ENCODE measurements at regions not wholly inside any gene's neighbourhood (a gene's known extent, or its start where the extent isn't known, plus 50 kb on each side); places are given as distances from the start of the nearest gene placed in this dataset.

DNA sequence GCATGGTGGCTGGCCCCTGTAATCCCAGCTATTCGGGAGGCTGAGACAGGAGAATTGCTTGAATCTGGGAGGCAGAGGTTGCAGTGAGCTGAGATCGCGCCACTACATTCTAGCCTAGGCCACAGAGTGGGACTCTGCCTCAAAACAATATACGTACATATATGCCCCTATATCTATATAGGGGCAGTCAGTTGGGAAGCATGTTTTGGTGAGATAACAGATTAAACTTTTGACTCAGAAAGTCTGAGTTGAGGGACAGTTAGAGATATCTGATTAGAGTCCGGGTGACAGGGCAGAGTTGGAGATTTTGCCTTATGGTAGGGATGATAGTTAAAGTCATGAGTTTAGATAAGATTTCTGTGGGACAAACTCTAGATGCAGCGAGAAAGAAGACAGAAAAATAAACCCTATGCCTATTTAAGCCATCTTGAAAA is 71.8 kb upstream of the ALDH1A1 start:
- DNase-seq (ENCODE audit: low spot score) (no peak), ATAC-seq (no peak)
- TF ChIP-seq POLR2AphosphoS5 (IDR thresholded peaks at IDR 0.05; ENCODE audit: low read depth) = no peak
- TF ChIP-seq NANOG (IDR thresholded peaks at IDR 0.05; ENCODE audit: borderline replicate concordance) = no peak
- TF ChIP-seq EZH2 (IDR thresholded peaks at IDR 0.05; ENCODE audit: low read depth, unreplicated experiment) = no peak
- TF ChIP-seq CTCF (conservative IDR thresholded peaks at IDR 0.05; ENCODE audit: low read depth in 2 of 2) = no peak
- no peak for TF ChIP-seq ETS1 (IDR thresholded peaks at IDR 0.05)
- TF ChIP-seq ZNF331 (CRISPR knock-in tag; IDR thresholded peaks at IDR 0.05; ENCODE audit: low read depth) = no peak
- no peak for TF ChIP-seq EZH2phosphoT487 (IDR thresholded peaks at IDR 0.05; ENCODE audit: unreplicated experiment)
- no peak overlapping the region for H3K4me2 ChIP-seq
- Mint-ChIP-seq H3K27me3 (ENCODE audit: insufficient read depth, low read depth, poor library complexity) (no peaks in the 10 kb centered on the region), H3K4me3 (no peak overlapping the region), H3K9me3 (no peaks in the 10 kb centered on the region), H3K4me1 (no peaks in the 10 kb centered on the region), H3K36me3 (ENCODE audit: low read depth) (no peaks in the 10 kb centered on the region), H3K27ac (no peak overlapping the region)
- no peaks in the 10 kb centered on the region for H3K4me1 ChIP-seq (ENCODE audit: insufficient read depth)
- no peak overlapping the region for H3K4me3 ChIP-seq
- no peak overlapping the region for H3K27ac ChIP-seq (ENCODE audit: low read depth)
- no peaks in the 10 kb centered on the region for H4K20me1 ChIP-seq (replicated peaks; ENCODE audit: insufficient read depth)
- no peak overlapping the region for H2AFZ ChIP-seq
- H3K79me2 ChIP-seq (replicated peaks; ENCODE audit: insufficient read depth) = no peaks in the 10 kb centered on the region
- H3F3A ChIP-seq (replicated peaks; ENCODE audit: low read depth) = no peaks in the 10 kb centered on the region
- H3K9me2 ChIP-seq (ENCODE audit: insufficient read depth) = no peaks in the 10 kb centered on the region
- H3K36me3 ChIP-seq (ENCODE audit: insufficient read depth) = no peaks in the 10 kb centered on the region
- no peaks in the 10 kb centered on the region for H3K27me3 ChIP-seq (ENCODE audit: insufficient read depth)

GRCh38 chr9:73023025-73023541 is 70.2 kb upstream of the ALDH1A1 start:
- no peaks in the 10 kb centered on the region for H3K9me2 ChIP-seq (ENCODE audit: insufficient read depth)
- Mint-ChIP-seq H3K36me3 (ENCODE audit: low read depth) (no peaks in the 10 kb centered on the region), H3K27me3 (ENCODE audit: insufficient read depth, low read depth, poor library complexity) (no peaks in the 10 kb centered on the region), H3K9me3 (peaks cover under 1% of the 10 kb centered on the region; the same call in 1 of the 3 replicates), H3K4me1 (no peaks in the 10 kb centered on the region), H3K4me3 (no peak overlapping the region), H3K27ac (no peak overlapping the region)
- DNase-seq (ENCODE audit: low spot score) = peak; percentile 84
- H3K4me2 ChIP-seq = no peak overlapping the region
- no peak overlapping the region for H3K4me3 ChIP-seq
- H2AFZ ChIP-seq = no peak overlapping the region
- H3F3A ChIP-seq (replicated peaks; ENCODE audit: low read depth) = no peaks in the 10 kb centered on the region
- no peaks in the 10 kb centered on the region for H3K27me3 ChIP-seq (ENCODE audit: insufficient read depth)
- no peaks in the 10 kb centered on the region for H3K36me3 ChIP-seq (ENCODE audit: insufficient read depth)
- no peaks in the 10 kb centered on the region for H3K4me1 ChIP-seq (ENCODE audit: insufficient read depth)
- no peaks in the 10 kb centered on the region for H3K79me2 ChIP-seq (replicated peaks; ENCODE audit: insufficient read depth)
- no peak for TF ChIP-seq ZNF114 (CRISPR knock-in tag; IDR thresholded peaks at IDR 0.05)
- no peak for TF ChIP-seq EZH2 (IDR thresholded peaks at IDR 0.05; ENCODE audit: low read depth, unreplicated experiment)
- TF ChIP-seq ETS1 (IDR thresholded peaks at IDR 0.05) = no peak
- TF ChIP-seq CTCF (conservative IDR thresholded peaks at IDR 0.05; ENCODE audit: low read depth in 2 of 2) = peak; percentile 93 to 94
- no peak for TF ChIP-seq JUNB (IDR thresholded peaks at IDR 0.05; ENCODE audit: unreplicated experiment)
- no peak for TF ChIP-seq STAT1 (IDR thresholded peaks at IDR 0.05; ENCODE audit: unreplicated experiment)
- TF ChIP-seq, protein P1, sequence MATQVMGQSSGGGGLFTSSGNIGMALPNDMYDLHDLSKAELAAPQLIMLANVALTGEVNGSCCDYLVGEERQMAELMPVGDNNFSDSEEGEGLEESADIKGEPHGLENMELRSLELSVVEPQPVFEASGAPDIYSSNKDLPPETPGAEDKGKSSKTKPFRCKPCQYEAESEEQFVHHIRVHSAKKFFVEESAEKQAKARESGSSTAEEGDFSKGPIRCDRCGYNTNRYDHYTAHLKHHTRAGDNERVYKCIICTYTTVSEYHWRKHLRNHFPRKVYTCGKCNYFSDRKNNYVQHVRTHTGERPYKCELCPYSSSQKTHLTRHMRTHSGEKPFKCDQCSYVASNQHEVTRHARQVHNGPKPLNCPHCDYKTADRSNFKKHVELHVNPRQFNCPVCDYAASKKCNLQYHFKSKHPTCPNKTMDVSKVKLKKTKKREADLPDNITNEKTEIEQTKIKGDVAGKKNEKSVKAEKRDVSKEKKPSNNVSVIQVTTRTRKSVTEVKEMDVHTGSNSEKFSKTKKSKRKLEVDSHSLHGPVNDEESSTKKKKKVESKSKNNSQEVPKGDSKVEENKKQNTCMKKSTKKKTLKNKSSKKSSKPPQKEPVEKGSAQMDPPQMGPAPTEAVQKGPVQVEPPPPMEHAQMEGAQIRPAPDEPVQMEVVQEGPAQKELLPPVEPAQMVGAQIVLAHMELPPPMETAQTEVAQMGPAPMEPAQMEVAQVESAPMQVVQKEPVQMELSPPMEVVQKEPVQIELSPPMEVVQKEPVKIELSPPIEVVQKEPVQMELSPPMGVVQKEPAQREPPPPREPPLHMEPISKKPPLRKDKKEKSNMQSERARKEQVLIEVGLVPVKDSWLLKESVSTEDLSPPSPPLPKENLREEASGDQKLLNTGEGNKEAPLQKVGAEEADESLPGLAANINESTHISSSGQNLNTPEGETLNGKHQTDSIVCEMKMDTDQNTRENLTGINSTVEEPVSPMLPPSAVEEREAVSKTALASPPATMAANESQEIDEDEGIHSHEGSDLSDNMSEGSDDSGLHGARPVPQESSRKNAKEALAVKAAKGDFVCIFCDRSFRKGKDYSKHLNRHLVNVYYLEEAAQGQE (IDR thresholded peaks at IDR 0.05; ENCODE audit: unreplicated experiment) = no peak
- TF ChIP-seq CREB1 (CRISPR knock-in tag; IDR thresholded peaks at IDR 0.05; ENCODE audit: low read depth) = peak; percentile 79
- no peak for TF ChIP-seq POLR2AphosphoS5 (IDR thresholded peaks at IDR 0.05; ENCODE audit: low read depth)
- H3K27ac ChIP-seq (ENCODE audit: low read depth) = no peak overlapping the region
- peak; percentile 40; the same call in 1 of the 3 replicates for ATAC-seq
- no peaks in the 10 kb centered on the region for H4K20me1 ChIP-seq (replicated peaks; ENCODE audit: insufficient read depth)
